ENCODE measurements at regions not wholly inside any gene's neighbourhood (a gene's known extent, or its start where the extent isn't known, plus 50 kb on each side); places are given as distances from the start of the nearest gene placed in this dataset.

DNA sequence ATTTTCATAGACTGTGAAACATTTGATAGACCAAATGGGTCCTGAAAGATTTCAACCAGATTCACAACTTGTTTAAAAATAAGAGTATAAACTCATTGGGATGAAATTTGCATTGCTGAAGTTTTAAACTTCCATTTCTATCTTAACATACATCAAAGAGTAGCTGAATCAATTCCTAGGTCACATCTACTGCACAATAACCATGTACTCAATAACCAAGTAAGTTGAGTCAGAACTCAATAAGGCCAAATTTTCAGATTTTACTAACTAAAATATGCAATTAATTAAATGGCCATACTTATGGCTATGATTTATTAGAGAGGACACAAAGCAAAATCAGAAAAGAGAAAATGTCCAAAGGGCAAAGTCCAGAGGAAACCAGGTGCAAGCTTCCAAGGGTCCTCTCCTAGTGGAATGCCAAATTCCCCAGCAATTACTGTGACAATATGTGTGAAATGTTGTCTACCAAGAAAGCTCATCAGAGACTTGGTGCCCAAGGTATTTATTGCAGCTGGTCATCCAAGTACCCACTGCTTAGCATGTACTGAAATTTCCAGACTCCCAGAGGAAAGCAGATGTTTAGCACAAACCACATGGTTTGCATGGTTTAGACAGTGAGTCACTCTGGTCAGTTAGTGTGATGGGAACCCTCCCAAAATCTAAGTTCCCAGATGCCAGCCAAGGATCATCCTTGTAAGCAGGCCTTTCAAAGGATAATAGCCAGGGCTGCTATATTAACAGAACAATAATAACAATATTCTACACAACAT lies 238.9 kb downstream of the IPMK start:
- ChIA-PET CTCF (no interaction called here), POLR2A (no interaction called here)
- Mint-ChIP-seq H3K9me3 (no peaks in the 10 kb centered on the region), H3K4me1 (ENCODE audit: low read depth) (no peaks in the 10 kb centered on the region), H3K27me3 (no peaks in the 10 kb centered on the region), H3K36me3 (ENCODE audit: low read depth) (no peaks in the 10 kb centered on the region), H3K27ac (no peak overlapping the region), H3K4me3 (no peak overlapping the region)
- no peak for DNase-seq
- TF ChIP-seq, protein P1, sequence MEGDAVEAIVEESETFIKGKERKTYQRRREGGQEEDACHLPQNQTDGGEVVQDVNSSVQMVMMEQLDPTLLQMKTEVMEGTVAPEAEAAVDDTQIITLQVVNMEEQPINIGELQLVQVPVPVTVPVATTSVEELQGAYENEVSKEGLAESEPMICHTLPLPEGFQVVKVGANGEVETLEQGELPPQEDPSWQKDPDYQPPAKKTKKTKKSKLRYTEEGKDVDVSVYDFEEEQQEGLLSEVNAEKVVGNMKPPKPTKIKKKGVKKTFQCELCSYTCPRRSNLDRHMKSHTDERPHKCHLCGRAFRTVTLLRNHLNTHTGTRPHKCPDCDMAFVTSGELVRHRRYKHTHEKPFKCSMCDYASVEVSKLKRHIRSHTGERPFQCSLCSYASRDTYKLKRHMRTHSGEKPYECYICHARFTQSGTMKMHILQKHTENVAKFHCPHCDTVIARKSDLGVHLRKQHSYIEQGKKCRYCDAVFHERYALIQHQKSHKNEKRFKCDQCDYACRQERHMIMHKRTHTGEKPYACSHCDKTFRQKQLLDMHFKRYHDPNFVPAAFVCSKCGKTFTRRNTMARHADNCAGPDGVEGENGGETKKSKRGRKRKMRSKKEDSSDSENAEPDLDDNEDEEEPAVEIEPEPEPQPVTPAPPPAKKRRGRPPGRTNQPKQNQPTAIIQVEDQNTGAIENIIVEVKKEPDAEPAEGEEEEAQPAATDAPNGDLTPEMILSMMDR (IDR thresholded peaks at IDR 0.05) = no peak
- ATAC-seq = no peak
- intact Hi-C loops (cut with micrococcal nuclease) = no loop called here

DNA sequence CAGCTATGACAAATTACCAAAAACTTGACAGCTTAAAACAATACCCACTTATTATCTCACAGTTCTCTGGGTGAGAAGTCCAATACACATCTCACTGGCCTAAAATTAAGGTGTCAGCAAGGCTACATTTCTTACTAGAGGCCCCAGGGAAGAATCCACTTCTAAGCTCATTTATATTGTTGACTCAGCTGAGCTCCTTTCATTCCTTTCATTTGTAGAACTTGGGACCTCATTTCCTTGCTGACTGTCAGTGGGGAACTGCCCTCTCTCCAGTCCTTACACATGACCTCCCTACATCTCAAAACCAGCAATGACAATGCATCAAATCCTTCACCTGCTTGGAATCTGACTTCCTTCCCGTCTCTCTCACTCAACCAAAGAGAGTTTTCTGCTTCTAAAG lies 240.3 kb downstream of the IPMK start:
- POLR2A ChIA-PET = no interaction called here
- peaks cover 2% of the 10 kb centered on the region for H3K9me3 Mint-ChIP-seq

DNA sequence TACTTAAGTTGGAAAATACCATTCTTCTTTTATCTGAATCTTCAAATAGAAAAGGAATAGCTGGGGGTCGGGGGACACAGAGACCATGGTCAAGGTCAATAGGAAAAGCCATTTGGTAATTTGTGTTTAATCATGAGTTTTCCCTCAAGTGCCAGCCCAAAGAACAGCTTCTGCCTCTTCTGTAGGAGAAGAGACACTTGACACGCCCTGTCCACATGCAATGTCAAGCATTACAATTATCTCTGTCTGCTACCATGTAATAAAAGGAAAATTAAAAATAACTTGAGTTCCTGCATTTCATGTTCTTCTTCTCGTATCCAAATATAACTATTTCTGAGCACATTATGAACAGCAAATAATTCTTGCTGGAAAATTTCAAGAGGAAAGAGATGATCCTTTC lies 241.7 kb downstream of the IPMK start:
- ChIA-PET CTCF (no interaction called here), POLR2A (no interaction called here)
- DNase-seq = no peak
- Mint-ChIP-seq H3K9me3 (peaks cover 2% of the 10 kb centered on the region), H3K4me1 (ENCODE audit: low read depth) (no peaks in the 10 kb centered on the region), H3K4me3 (no peak overlapping the region), H3K36me3 (ENCODE audit: low read depth) (no peaks in the 10 kb centered on the region), H3K27ac (no peak overlapping the region), H3K27me3 (no peaks in the 10 kb centered on the region)
- no peak for ATAC-seq
- intact Hi-C loops (cut with micrococcal nuclease) = no loop called here
- TF ChIP-seq, protein P1 (IDR thresholded peaks at IDR 0.05) = no peak

More for the DNA sequence above, 240.3 kb downstream of the IPMK start:
- Mint-ChIP-seq H3K27ac (no peak overlapping the region), H3K4me3 (no peak overlapping the region), H3K36me3 (ENCODE audit: low read depth) (no peaks in the 10 kb centered on the region), H3K27me3 (no peaks in the 10 kb centered on the region), H3K4me1 (ENCODE audit: low read depth) (no peaks in the 10 kb centered on the region)
- CTCF ChIA-PET = no interaction called here
- intact Hi-C loops (cut with micrococcal nuclease) = no loop called here
- no peak for DNase-seq
- TF ChIP-seq, protein P1 (IDR thresholded peaks at IDR 0.05) = no peak
- ATAC-seq = no peak

DNA sequence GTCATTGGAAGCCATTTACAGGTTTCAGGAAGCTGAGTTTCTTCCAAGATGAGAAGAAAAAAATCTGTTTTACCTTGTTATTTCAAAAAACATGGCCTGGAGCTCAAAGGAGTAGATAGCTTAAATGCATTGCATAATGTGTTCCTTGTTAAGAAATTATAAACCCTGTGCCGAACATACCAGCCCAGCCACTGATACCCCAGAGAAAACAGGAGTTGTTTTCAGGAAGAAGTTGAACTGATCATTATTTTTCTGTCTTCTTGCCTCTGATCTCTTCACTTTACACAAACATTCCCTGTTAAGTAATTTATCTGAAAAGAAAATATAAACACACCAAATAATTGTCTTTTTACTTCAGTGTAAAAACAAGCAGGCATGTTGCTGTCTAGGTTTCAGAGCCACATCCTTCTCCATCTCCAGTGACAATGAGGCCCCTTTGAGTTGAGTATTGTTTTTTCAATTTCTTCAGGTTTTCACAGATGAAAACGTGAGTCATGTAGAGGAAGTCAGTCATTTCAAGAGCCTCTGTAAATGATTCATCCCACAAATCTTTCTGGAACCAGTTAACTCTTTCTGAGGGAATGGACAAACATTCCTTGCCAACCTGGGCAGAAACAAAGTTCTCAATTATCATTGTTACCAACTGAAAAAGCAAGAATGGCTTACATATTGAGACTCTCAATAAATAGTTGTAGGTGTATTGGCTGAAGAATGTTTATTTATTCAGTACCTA lies 244.2 kb downstream of the IPMK start:
- TF ChIP-seq, protein P1 (IDR thresholded peaks at IDR 0.05) = no peak
- Mint-ChIP-seq H3K9me3 (peaks cover 4% of the 10 kb centered on the region), H3K4me3 (no peak overlapping the region), H3K36me3 (ENCODE audit: low read depth) (no peaks in the 10 kb centered on the region), H3K27ac (no peak overlapping the region), H3K27me3 (no peaks in the 10 kb centered on the region), H3K4me1 (ENCODE audit: low read depth) (no peaks in the 10 kb centered on the region)
- CTCF ChIA-PET = no interaction called here
- POLR2A ChIA-PET = no interaction called here
- DNase-seq (no peak), ATAC-seq (no peak)
- intact Hi-C loops (cut with micrococcal nuclease) = no loop called here

DNA sequence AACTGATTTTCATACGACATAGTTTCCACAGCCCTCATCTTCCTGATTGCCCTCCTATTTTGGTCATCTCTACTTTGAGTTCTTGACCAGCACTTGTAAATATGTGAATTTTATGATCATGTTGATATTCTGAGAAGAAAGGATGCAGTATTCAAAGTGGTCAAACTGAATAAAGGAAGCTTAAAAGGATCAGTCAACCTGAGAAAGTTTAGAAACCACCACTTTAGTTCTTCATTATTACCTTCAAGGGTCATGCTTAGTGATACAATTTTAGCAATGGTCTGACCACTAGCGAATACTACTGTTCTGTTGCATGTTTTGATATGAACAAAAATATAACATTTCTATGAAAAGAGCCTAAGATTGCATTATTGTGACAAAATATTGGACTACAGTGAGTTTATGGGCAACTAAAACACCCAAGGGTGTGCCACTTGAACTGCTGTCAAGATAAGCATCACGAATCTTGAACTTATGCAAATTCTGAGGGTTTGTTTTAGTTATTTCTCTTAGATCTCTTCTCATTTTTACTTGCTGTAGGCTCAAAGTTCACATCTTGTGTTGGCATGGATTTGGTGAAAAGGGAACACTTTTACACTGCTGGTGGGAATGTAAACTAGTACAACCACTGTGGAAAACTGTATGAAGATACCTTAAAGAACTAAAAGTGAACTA lies 247.7 kb downstream of the IPMK start:
- Mint-ChIP-seq H3K27me3 (no peaks in the 10 kb centered on the region), H3K9me3 (peaks cover 4% of the 10 kb centered on the region), H3K36me3 (ENCODE audit: low read depth) (no peaks in the 10 kb centered on the region), H3K27ac (no peak overlapping the region), H3K4me1 (ENCODE audit: low read depth) (no peaks in the 10 kb centered on the region), H3K4me3 (no peak overlapping the region)
- TF ChIP-seq, protein P1 (IDR thresholded peaks at IDR 0.05) = no peak
- DNase-seq = no peak
- intact Hi-C loops (cut with micrococcal nuclease) = no loop called here
- CTCF ChIA-PET = no interaction called here
- ATAC-seq = no peak
- POLR2A ChIA-PET = no interaction called here

Measured in activated CD8-positive, alpha-beta T cell treated with anti-CD3 and anti-CD28 coated beads for 36 hours (primary cell).